Lower leg skin (tissue), 3 donors: ENCODE measurements at regions not wholly inside any gene's neighbourhood (a gene's known extent, or its start where the extent isn't known, plus 50 kb on each side); places are given as distances from the start of the nearest gene placed in this dataset.

Experiments
- CTCF ChIP-seq, 3 donors: fragments of 450-650 bp; IDR thresholded peaks; one replicate each; pipeline ENCODE4 v1.5.1; 2016; ENCODE audit warnings: antibody characterized with exemption in 3 of 3, mild to moderate bottlenecking in 3 of 3, moderate library complexity in 2 of 3
- POLR2A ChIP-seq, 2 donors: fragments of 450-650 bp; IDR thresholded peaks; one replicate each; pipeline ENCODE4 v1.6.1; 2016 to 2017; ENCODE audit warnings: antibody characterized with exemption in 2 of 2, mild to moderate bottlenecking in 1 of 2, moderate library complexity in 1 of 2

GRCh38 chr18:75875559-75875958 lies 448.1 kb upstream of the SMIM21 start:
- TF ChIP-seq CTCF (IDR thresholded peaks at IDR 0.05), result no peak
- no peak for TF ChIP-seq POLR2A (IDR thresholded peaks at IDR 0.05)
